Transverse colon (tissue), 4 donors: ENCODE measurements at regions not wholly inside any gene's neighbourhood (a gene's known extent, or its start where the extent isn't known, plus 50 kb on each side); places are given as distances from the start of the nearest gene placed in this dataset.

Experiments
- DNase-seq: peaks from one replicate; pipeline ENCODE4 v3.0.0-alpha.2; 2019
- H3K27ac ChIP-seq, 4 donors: fragments of 200-600 bp; sonication (generic); 2 replicates each; pipeline ENCODE4 v1.5.1; 2016 to 2018; ENCODE audit warnings: inconsistent platforms in 4 of 4
- H3K27me3 ChIP-seq: fragments of 200-600 bp; sonication (generic); 2 replicates; pipeline ENCODE4 v1.5.1; 2017; ENCODE audit warnings: inconsistent platforms
- H3K36me3 ChIP-seq, 4 donors: fragments of 200-600 bp; sonication (generic); 2 replicates each; pipeline ENCODE4 v1.5.1; 2017 to 2019; ENCODE audit warnings: inconsistent platforms in 4 of 4
- H3K4me1 ChIP-seq, 4 donors: fragments of 200-600 bp; sonication (generic); 2 replicates each; pipeline ENCODE4 v1.5.1; 2017 to 2020; ENCODE audit warnings: inconsistent platforms in 4 of 4
- H3K4me3 ChIP-seq, 4 donors: fragments of 200-600 bp; sonication (generic); 1 replicate in 1 of 4; 2 replicates in 3 of 4; pipeline versions ENCODE4 v1.5.1 to v1.6.1; 2017 to 2019; ENCODE audit warnings: inconsistent platforms in 4 of 4
- H3K9me3 ChIP-seq, 2 donors: fragments of 200-600 bp; sonication (generic); 2 replicates each; pipeline ENCODE4 v1.5.1; 2017 to 2019; ENCODE audit warnings: inconsistent platforms in 2 of 2
- EP300 ChIP-seq: sonication (generic); formaldehyde crosslinking; IDR thresholded peaks from one replicate; pipeline ENCODE4 v1.6.1; 2017; ENCODE audit warnings: antibody characterized with exemption, low read depth
- POLR2A ChIP-seq: fragments of 450-650 bp; IDR thresholded peaks from one replicate; pipeline ENCODE4 v1.6.1; 2016; ENCODE audit warnings: antibody characterized with exemption, mild to moderate bottlenecking, moderate library complexity
- POLR2AphosphoS5 ChIP-seq, 3 donors: sonication (generic); formaldehyde crosslinking; IDR thresholded peaks; one replicate each; pipeline ENCODE4 v1.6.1; 2016; ENCODE audit warnings: antibody characterized with exemption in 3 of 3
- WGBS, 2 donors: methylation state at CpG; one replicate each; pipeline ENCODE4 v1.1.5; 2018; ENCODE audit warnings: low coverage in 1 of 2; 5-methylcytosine and 5-hydroxymethylcytosine counted together
- in situ Hi-C, 4 donors: fragments of 200-750 bp; cut with MboI; loops; one replicate each; pipeline versions ENCODE4 v1.15.0 to v1.15.1; 2017; ENCODE audit warnings: low sequenced_read_pairs in 3 of 4, low pct_ligation_motif_present in 1 of 4, low pct_unique_long_range_greater_than_20kb in 1 of 4
- intact Hi-C: fragments of 100-400 bp; cut with DNase I; formaldehyde crosslinking; loops from one replicate; pipeline ENCODE4 v1.15.1; 2023; ENCODE audit warnings: low total_unique reads
- TF ChIP-seq, protein P1 (sequence below), 5 experiments: fragments of 200-600 bp in 3 of 5; fragments of 450-650 bp in 2 of 5; sonication (generic) in 3 of 5; IDR thresholded peaks; 1 replicate in 2 of 5; 2 replicates in 3 of 5; pipeline ENCODE4 v1.5.1; 2016 to 2017; ENCODE audit warnings: antibody characterized with exemption in 5 of 5, inconsistent platforms in 3 of 5, mild to moderate bottlenecking in 2 of 5, moderate library complexity in 1 of 5

DNA sequence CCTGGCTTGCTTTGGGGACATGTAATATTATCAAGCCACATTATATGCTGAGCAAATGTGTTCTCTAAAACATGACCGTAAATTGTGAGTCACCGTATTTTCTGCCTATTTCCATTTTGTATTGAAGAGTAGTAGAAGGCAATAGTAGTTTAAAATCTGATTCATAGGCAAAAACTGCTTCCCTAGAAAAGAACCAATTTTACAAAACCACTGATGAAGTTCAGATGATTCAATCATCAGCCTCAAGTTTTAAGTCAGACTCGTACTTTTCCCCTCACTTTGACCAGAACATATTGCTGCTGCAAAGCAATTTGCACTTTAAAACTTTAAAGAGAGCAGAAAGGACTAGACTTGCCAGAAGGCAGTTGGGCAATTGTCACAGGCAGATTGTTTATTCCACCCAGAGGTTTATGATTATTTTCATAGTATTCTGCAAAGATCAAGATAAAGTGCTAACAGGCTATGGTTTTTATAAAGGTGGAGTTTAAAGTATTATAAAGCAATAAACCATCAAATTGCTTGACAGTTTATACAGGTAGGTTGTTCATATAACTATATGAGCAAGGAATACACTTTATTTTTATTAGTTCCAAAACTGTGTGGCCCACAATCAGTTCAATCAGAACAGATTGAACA lies 168.2 kb downstream of the ETV1 start:
- DNase-seq: peak; percentile 18
- Histone ChIP-seq H3K4me1 (peaks cover 0 to 20% (median 9%) of the 10 kb centered on the region in 4 donors), H3K9me3 (no peaks in the 10 kb centered on the region), H3K4me3 (no peak overlapping the region), H3K27me3 (no peaks in the 10 kb centered on the region), H3K27ac (peak overlapping the region in 3 of 4 donors; percentile 0 to 28 (median 21)), H3K36me3 (no peaks in the 10 kb centered on the region)
- intact Hi-C loops (no loop called here), in situ Hi-C loops (no loop called here)
- TF ChIP-seq POLR2A: no peak
- TF ChIP-seq, protein P1, sequence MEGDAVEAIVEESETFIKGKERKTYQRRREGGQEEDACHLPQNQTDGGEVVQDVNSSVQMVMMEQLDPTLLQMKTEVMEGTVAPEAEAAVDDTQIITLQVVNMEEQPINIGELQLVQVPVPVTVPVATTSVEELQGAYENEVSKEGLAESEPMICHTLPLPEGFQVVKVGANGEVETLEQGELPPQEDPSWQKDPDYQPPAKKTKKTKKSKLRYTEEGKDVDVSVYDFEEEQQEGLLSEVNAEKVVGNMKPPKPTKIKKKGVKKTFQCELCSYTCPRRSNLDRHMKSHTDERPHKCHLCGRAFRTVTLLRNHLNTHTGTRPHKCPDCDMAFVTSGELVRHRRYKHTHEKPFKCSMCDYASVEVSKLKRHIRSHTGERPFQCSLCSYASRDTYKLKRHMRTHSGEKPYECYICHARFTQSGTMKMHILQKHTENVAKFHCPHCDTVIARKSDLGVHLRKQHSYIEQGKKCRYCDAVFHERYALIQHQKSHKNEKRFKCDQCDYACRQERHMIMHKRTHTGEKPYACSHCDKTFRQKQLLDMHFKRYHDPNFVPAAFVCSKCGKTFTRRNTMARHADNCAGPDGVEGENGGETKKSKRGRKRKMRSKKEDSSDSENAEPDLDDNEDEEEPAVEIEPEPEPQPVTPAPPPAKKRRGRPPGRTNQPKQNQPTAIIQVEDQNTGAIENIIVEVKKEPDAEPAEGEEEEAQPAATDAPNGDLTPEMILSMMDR (IDR thresholded peaks at IDR 0.05): no peak
- TF ChIP-seq POLR2AphosphoS5 (IDR thresholded peaks at IDR 0.05): no peak
- no peak for TF ChIP-seq EP300
- 44 to 48% methylated on average over 3 of the region's 3 CpGs for WGBS, 2 donors

DNA sequence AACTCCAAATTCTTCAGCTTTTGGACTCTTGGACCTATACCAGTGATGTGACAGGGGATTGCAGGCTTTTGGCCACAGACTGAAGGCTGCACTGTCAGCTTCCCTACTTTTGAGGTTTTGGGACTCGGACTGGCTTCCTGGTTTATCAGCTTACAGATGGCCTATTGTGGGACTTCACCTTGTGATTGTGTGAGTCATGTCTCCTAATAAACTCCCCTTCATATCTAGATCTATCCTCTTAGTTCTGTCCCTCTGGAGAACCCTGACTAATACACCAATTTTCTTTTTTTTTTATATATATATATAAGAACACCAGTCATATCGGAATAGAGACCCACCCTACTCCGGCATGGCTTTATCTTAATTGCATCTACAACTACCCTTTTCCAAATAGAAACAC lies 166.8 kb downstream of the ETV1 start:
- no peak overlapping the region for H3K4me3 ChIP-seq
- 33 to 58% methylated on average over 3 of the region's 3 CpGs for WGBS, 2 donors
- no peak for DNase-seq
- no peaks in the 10 kb centered on the region for H3K36me3 ChIP-seq
- H3K27me3 ChIP-seq: no peaks in the 10 kb centered on the region
- TF ChIP-seq, protein P1 (IDR thresholded peaks at IDR 0.05): no peak
- TF ChIP-seq EP300 (no peak), POLR2AphosphoS5 (IDR thresholded peaks at IDR 0.05) (no peak), POLR2A (no peak)
- no peaks in the 10 kb centered on the region for H3K9me3 ChIP-seq
- peaks cover 0 to 20% (median 9%) of the 10 kb centered on the region in 4 donors for H3K4me1 ChIP-seq
- H3K27ac ChIP-seq: no peak overlapping the region
- intact Hi-C loops: no loop called here
- in situ Hi-C loops: no loop called here

GRCh38 chr7:13826752-13827151 lies 162.7 kb downstream of the ETV1 start:
- Histone ChIP-seq H3K4me3 (no peak overlapping the region), H3K27ac (no peak overlapping the region), H3K36me3 (no peaks in the 10 kb centered on the region), H3K27me3 (no peaks in the 10 kb centered on the region), H3K9me3 (no peaks in the 10 kb centered on the region), H3K4me1 (peaks cover 0 to 26% (median 8%) of the 10 kb centered on the region in 4 donors)
- 63 to 64% methylated on average over 4 of the region's 4 CpGs for WGBS, 2 donors
- in situ Hi-C loops (no loop called here), intact Hi-C loops (no loop called here)
- no peak for DNase-seq
- no peak for TF ChIP-seq EP300
- TF ChIP-seq POLR2A: no peak
- no peak for TF ChIP-seq POLR2AphosphoS5 (IDR thresholded peaks at IDR 0.05)
- TF ChIP-seq, protein P1 (IDR thresholded peaks at IDR 0.05): no peak

- 87 to 89% methylated on average over 5 of the region's 5 CpGs for WGBS, 2 donors
- H3K4me1 ChIP-seq: peaks cover 0 to 16% (median 3%) of the 10 kb centered on the region in 4 donors
- no peaks in the 10 kb centered on the region for H3K36me3 ChIP-seq
- in situ Hi-C loops (no loop called here), intact Hi-C loops (no loop called here)
- no peaks in the 10 kb centered on the region for H3K9me3 ChIP-seq
- no peaks in the 10 kb centered on the region for H3K27me3 ChIP-seq
- no peak overlapping the region for H3K27ac ChIP-seq
- no peak for DNase-seq
- TF ChIP-seq EP300: no peak
- TF ChIP-seq POLR2A: no peak
- TF ChIP-seq POLR2AphosphoS5 (IDR thresholded peaks at IDR 0.05): no peak
- TF ChIP-seq, protein P1 (IDR thresholded peaks at IDR 0.05): no peak
- no peak overlapping the region for H3K4me3 ChIP-seq
These were observed 161.8 kb downstream of the ETV1 start for GRCh38 chr7:13827716-13828115.
